ENCODE measurements at regions not wholly inside any gene's neighbourhood (a gene's known extent, or its start where the extent isn't known, plus 50 kb on each side); places are given as distances from the start of the nearest gene placed in this dataset.
"Not testable (repeated sequence)": the region's sequence is repeated elsewhere in the genome, so short reads cannot be mapped to it uniquely, and the experiment has no call there.

GRCh38 chr6:132028029-132028428, 76.9 kb upstream of the CCN2 start:
- H3K27ac Mint-ChIP-seq: no peak overlapping the region
- no peaks in the 10 kb centered on the region for H3K4me1 Mint-ChIP-seq
- peaks cover 3% of the 10 kb centered on the region for H3K9me3 Mint-ChIP-seq
- no peak overlapping the region for H3K4me3 Mint-ChIP-seq
- no peaks in the 10 kb centered on the region for H3K27me3 Mint-ChIP-seq
- no peak for ATAC-seq
- H3K36me3 Mint-ChIP-seq: no peaks in the 10 kb centered on the region

GRCh38 chr6:132025468-132025867, 74.3 kb upstream of the CCN2 start:
- H3K4me3 Mint-ChIP-seq: no peak overlapping the region
- no peak for ATAC-seq
- H3K27ac Mint-ChIP-seq: no peak overlapping the region
- peaks cover 3% of the 10 kb centered on the region for H3K9me3 Mint-ChIP-seq
- no peaks in the 10 kb centered on the region for H3K4me1 Mint-ChIP-seq
- no peaks in the 10 kb centered on the region for H3K36me3 Mint-ChIP-seq
- H3K27me3 Mint-ChIP-seq: no peaks in the 10 kb centered on the region

- Mint-ChIP-seq H3K27me3 (no peaks in the 10 kb centered on the region), H3K9me3 (peaks cover 3% of the 10 kb centered on the region), H3K4me3 (no peak overlapping the region), H3K27ac (no peak overlapping the region), H3K36me3 (no peaks in the 10 kb centered on the region), H3K4me1 (no peaks in the 10 kb centered on the region)
- ATAC-seq: no peak
Observed at GRCh38 chr6:132023490-132023889, 72.3 kb upstream of the CCN2 start.

GRCh38 chr6:132021552-132022375, 70.6 kb upstream of the CCN2 start:
- Mint-ChIP-seq H3K4me1 (no peaks in the 10 kb centered on the region), H3K27ac (no peak overlapping the region), H3K9me3 (peaks cover 3% of the 10 kb centered on the region), H3K36me3 (no peaks in the 10 kb centered on the region), H3K4me3 (no peak overlapping the region), H3K27me3 (no peaks in the 10 kb centered on the region)
- ATAC-seq: no peak

GRCh38 chr6:132020918-132021317, 69.7 kb upstream of the CCN2 start:
- ATAC-seq, H3K27me3 Mint-ChIP-seq, H3K36me3 Mint-ChIP-seq, H3K4me3 Mint-ChIP-seq, H3K4me1 Mint-ChIP-seq, H3K27ac Mint-ChIP-seq, H3K9me3 Mint-ChIP-seq: not testable (repeated sequence)

GRCh38 chr6:132020138-132020581, 69.0 kb upstream of the CCN2 start:
- Mint-ChIP-seq H3K4me3 (no peak overlapping the region), H3K27me3 (no peaks in the 10 kb centered on the region), H3K27ac (no peak overlapping the region), H3K36me3 (no peaks in the 10 kb centered on the region), H3K4me1 (no peaks in the 10 kb centered on the region), H3K9me3 (peaks cover 3% of the 10 kb centered on the region)
- ATAC-seq: no peak

- H3K9me3 Mint-ChIP-seq: peaks cover 2% of the 10 kb centered on the region
- no peaks in the 10 kb centered on the region for H3K27me3 Mint-ChIP-seq
- no peaks in the 10 kb centered on the region for H3K36me3 Mint-ChIP-seq
Observed at GRCh38 chr6:132019586-132019985, 68.4 kb upstream of the CCN2 start.

GRCh38 chr6:132017942-132018341, 66.8 kb upstream of the CCN2 start:
- Mint-ChIP-seq H3K9me3 (no peaks in the 10 kb centered on the region), H3K4me1 (no peaks in the 10 kb centered on the region), H3K27me3 (no peaks in the 10 kb centered on the region), H3K4me3 (no peak overlapping the region), H3K27ac (no peak overlapping the region), H3K36me3 (no peaks in the 10 kb centered on the region)
- no peak for ATAC-seq

More at GRCh38 chr6:132019586-132019985, 68.4 kb upstream of the CCN2 start:
- Mint-ChIP-seq H3K4me3 (no peak overlapping the region), H3K4me1 (no peaks in the 10 kb centered on the region), H3K27ac (no peak overlapping the region)
- no peak for ATAC-seq

GRCh38 chr6:132016396-132016795, 65.2 kb upstream of the CCN2 start:
- no peak overlapping the region for H3K27ac Mint-ChIP-seq
- H3K9me3 Mint-ChIP-seq: no peaks in the 10 kb centered on the region
- no peaks in the 10 kb centered on the region for H3K27me3 Mint-ChIP-seq
- H3K36me3 Mint-ChIP-seq: no peaks in the 10 kb centered on the region
- no peak overlapping the region for H3K4me3 Mint-ChIP-seq
- no peak for ATAC-seq
- H3K4me1 Mint-ChIP-seq: no peaks in the 10 kb centered on the region

GRCh38 chr6:132011582-132011981, 60.4 kb upstream of the CCN2 start:
- Mint-ChIP-seq H3K27me3 (no peaks in the 10 kb centered on the region), H3K36me3 (no peaks in the 10 kb centered on the region), H3K9me3 (no peaks in the 10 kb centered on the region), H3K4me3 (no peak overlapping the region), H3K27ac (no peak overlapping the region), H3K4me1 (no peaks in the 10 kb centered on the region)
- ATAC-seq: no peak

GRCh38 chr6:132009175-132009574, 58.0 kb upstream of the CCN2 start:
- Mint-ChIP-seq H3K27ac (no peak overlapping the region), H3K4me3 (no peak overlapping the region), H3K9me3 (peaks cover 2% of the 10 kb centered on the region)

GRCh38 chr6:132007474-132008190, 56.5 kb upstream of the CCN2 start:
- H3K9me3 Mint-ChIP-seq: peaks cover 6% of the 10 kb centered on the region
- no peak overlapping the region for H3K4me3 Mint-ChIP-seq
- H3K4me1 Mint-ChIP-seq: no peaks in the 10 kb centered on the region
- ATAC-seq: no peak
- H3K36me3 Mint-ChIP-seq: no peaks in the 10 kb centered on the region
- no peaks in the 10 kb centered on the region for H3K27me3 Mint-ChIP-seq
- H3K27ac Mint-ChIP-seq: no peak overlapping the region

More at GRCh38 chr6:132009175-132009574, 58.0 kb upstream of the CCN2 start:
- Mint-ChIP-seq H3K27me3 (no peaks in the 10 kb centered on the region), H3K4me1 (no peaks in the 10 kb centered on the region), H3K36me3 (no peaks in the 10 kb centered on the region)
- no peak for ATAC-seq

GRCh38 chr6:132005178-132005577, 54.0 kb upstream of the CCN2 start:
- Mint-ChIP-seq H3K4me1 (no peaks in the 10 kb centered on the region), H3K36me3 (no peaks in the 10 kb centered on the region), H3K4me3 (no peak overlapping the region), H3K9me3 (peaks cover 6% of the 10 kb centered on the region), H3K27ac (no peak overlapping the region), H3K27me3 (no peaks in the 10 kb centered on the region)
- no peak for ATAC-seq

- no peaks in the 10 kb centered on the region for H3K27me3 Mint-ChIP-seq
- no peaks in the 10 kb centered on the region for H3K36me3 Mint-ChIP-seq
- no peak for ATAC-seq
- H3K4me1 Mint-ChIP-seq: peaks cover under 1% of the 10 kb centered on the region
- H3K27ac Mint-ChIP-seq: no peak overlapping the region
- no peak overlapping the region for H3K4me3 Mint-ChIP-seq
- peaks cover 6% of the 10 kb centered on the region for H3K9me3 Mint-ChIP-seq
Observed at GRCh38 chr6:132004668-132005067, 53.5 kb upstream of the CCN2 start.

- H3K4me1 Mint-ChIP-seq: peaks cover 11% of the 10 kb centered on the region
- H3K36me3 Mint-ChIP-seq: no peaks in the 10 kb centered on the region
- no peak overlapping the region for H3K4me3 Mint-ChIP-seq
- ATAC-seq: no peak
- peaks cover 6% of the 10 kb centered on the region for H3K9me3 Mint-ChIP-seq
- no peak overlapping the region for H3K27ac Mint-ChIP-seq
- H3K27me3 Mint-ChIP-seq: no peaks in the 10 kb centered on the region
Observed at GRCh38 chr6:132003516-132004178, 52.5 kb upstream of the CCN2 start.
